Panc1 (cell line): ENCODE measurements at regions not wholly inside any gene's neighbourhood (a gene's known extent, or its start where the extent isn't known, plus 50 kb on each side); places are given as distances from the start of the nearest gene placed in this dataset.

Experiments used
- CTCF ChIP-seq: fragments of 450-650 bp; IDR thresholded peaks from 2 replicates; pipeline ENCODE4 v1.5.1; 2017; ENCODE audit warnings: mild to moderate bottlenecking
- POLR2AphosphoS5 ChIP-seq: IDR thresholded peaks from 2 replicates; pipeline ENCODE4 v1.6.1; 2012; ENCODE audit warnings: mild to moderate bottlenecking, low read depth, low read length, moderate library complexity
- REST ChIP-seq, 2 experiments: IDR thresholded peaks; 2 replicates each; pipeline ENCODE4 v1.6.1; 2011 to 2012; ENCODE audit warnings: low read depth in 2 of 2, control low read depth in 1 of 2, low read length in 1 of 2, mild to moderate bottlenecking in 1 of 2, moderate library complexity in 1 of 2; ENCODE audit not compliant: insufficient read depth in 1 of 2
- SIN3A ChIP-seq: IDR thresholded peaks from 2 replicates; pipeline ENCODE4 v1.6.1; 2012; ENCODE audit warnings: low read depth, mild to moderate bottlenecking, low read length, moderate library complexity, borderline replicate concordance; ENCODE audit not compliant: insufficient read depth

- TF ChIP-seq CTCF (no peak), POLR2AphosphoS5 (no peak), REST (IDR thresholded peaks at IDR 0.05; ENCODE audit: insufficient read depth in 1 of 2, low read depth in 2 of 2, low read length in 1 of 2) (no peak), SIN3A (no peak)
These were observed 78.8 kb upstream of the PRSS1 start for GRCh38 chr7:142670511-142670910.
